SK-N-SH (cell line): ENCODE measurements at regions not wholly inside any gene's neighbourhood (a gene's known extent, or its start where the extent isn't known, plus 50 kb on each side); places are given as distances from the start of the nearest gene placed in this dataset.

Experiments used
- CTCF ChIA-PET: fragments of 300-600, 350-600 bp; formaldehyde crosslinking; extraction: SDS; loops from one replicate; lab custom pipeline; 2021; lab: Yijun Ruan, JAX
- POLR2A ChIA-PET: fragments of 350-600 bp; sonication (Branson Sonifier 250); formaldehyde crosslinking; extraction: SDS; loops from one replicate; lab custom pipeline; 2020; ENCODE audit warnings: antibody characterized with exemption, inconsistent platforms; lab: Yijun Ruan, JAX
- DNase-seq: peaks from one replicate; pipeline ENCODE4 v3.0.0; 2012
- H2AFZ ChIP-seq: fragments of 200-600 bp; sonication (generic); 2 replicates; pipeline ENCODE4 v1.8.1; 2016; ENCODE audit warnings: antibody characterized with exemption, mild to moderate bottlenecking, low read depth
- H3F3A ChIP-seq: fragments of 200-600 bp; sonication (generic); replicated peaks from 2 replicates; pipeline ENCODE3; 2016; ENCODE audit warnings: antibody characterized with exemption, mild to moderate bottlenecking; ENCODE audit not compliant: insufficient read depth
- H3K27ac ChIP-seq, 2 experiments: fragments of 200-500 bp in 1 of 2; fragments of 200-600 bp in 1 of 2; sonication (Bioruptor generic) in 1 of 2; sonication (generic), shearing (Covaris generic) in 1 of 2; 2 replicates each; pipeline versions ENCODE4 v1.5.1 to v1.6.1; 2014 to 2016; ENCODE audit warnings: low read depth in 2 of 2, inconsistent platforms in 1 of 2, low read length in 1 of 2, mild to moderate bottlenecking in 1 of 2, mixed read lengths in 1 of 2
- H3K27me3 ChIP-seq: fragments of 200-600 bp; sonication (generic), shearing (Covaris generic); 2 replicates; pipeline ENCODE4 v1.6.1; 2016; ENCODE audit warnings: mixed run types; ENCODE audit not compliant: insufficient read depth
- H3K36me3 ChIP-seq, 2 experiments: fragments of 200-500 bp in 1 of 2; fragments of 200-600 bp in 1 of 2; sonication (Bioruptor generic) in 1 of 2; sonication (generic) in 1 of 2; replicated peaks in 1 of 2; 2 replicates each; pipeline versions ENCODE3 to v1.5.1; 2014 to 2016; ENCODE audit warnings: low read length in 1 of 2, mild to moderate bottlenecking in 1 of 2; ENCODE audit not compliant: insufficient read depth in 2 of 2, control insufficient read depth in 1 of 2
- H3K4me1 ChIP-seq, 2 experiments: fragments of 200-500 bp in 1 of 2; fragments of 200-600 bp in 1 of 2; sonication (Bioruptor generic) in 1 of 2; sonication (generic), shearing (Covaris generic) in 1 of 2; 2 replicates each; pipeline versions ENCODE4 v1.5.1 to v1.6.1; 2014 to 2016; ENCODE audit warnings: low read depth in 1 of 2, low read length in 1 of 2, mixed run types in 1 of 2; ENCODE audit not compliant: insufficient read depth in 2 of 2, control insufficient read depth in 1 of 2
- H3K4me2 ChIP-seq: fragments of 200-600 bp; sonication (generic), shearing (Covaris generic); 2 replicates; pipeline ENCODE4 v1.6.1; 2017; ENCODE audit warnings: mixed run types
- H3K4me3 ChIP-seq, 2 experiments: fragments of 200-500 bp in 1 of 2; fragments of 200-600 bp in 1 of 2; sonication (Bioruptor generic) in 1 of 2; sonication (generic), shearing (Covaris generic) in 1 of 2; 2 replicates each; pipeline versions ENCODE4 v1.5.1 to v1.8.1; 2014 to 2016; ENCODE audit warnings: low read depth in 2 of 2, inconsistent platforms in 1 of 2, low read length in 1 of 2, mild to moderate bottlenecking in 1 of 2, mixed read lengths in 1 of 2, moderate library complexity in 1 of 2
- H3K79me2 ChIP-seq: fragments of 200-600 bp; sonication (generic); 2 replicates; pipeline ENCODE4 v1.8.1; 2017; ENCODE audit warnings: mild to moderate bottlenecking; ENCODE audit not compliant: insufficient read depth
- H3K9ac ChIP-seq: fragments of 200-600 bp; sonication (generic); 2 replicates; pipeline ENCODE4 v1.6.1; 2017; ENCODE audit warnings: mixed run types
- H3K9me2 ChIP-seq: fragments of 200-600 bp; sonication (generic); 2 replicates; pipeline ENCODE4 v1.6.1; 2017; ENCODE audit warnings: mixed run types
- H3K9me3 ChIP-seq: fragments of 200-600 bp; sonication (generic); 2 replicates; pipeline ENCODE4 v1.6.1; 2017; ENCODE audit warnings: mixed run types, mild to moderate bottlenecking, moderate library complexity
- H4K20me1 ChIP-seq: fragments of 200-600 bp; sonication (generic); 2 replicates; pipeline ENCODE4 v1.6.1; 2017; ENCODE audit warnings: mild to moderate bottlenecking, mixed run types; ENCODE audit not compliant: insufficient read depth
- CHD2 ChIP-seq: fragments of 150-350 bp; IDR thresholded peaks from 2 replicates; pipeline ENCODE4 v1.6.1; 2018; ENCODE audit warnings: low read length; ENCODE audit not compliant: partially characterized antibody
- EP300 ChIP-seq, 2 experiments: IDR thresholded peaks; 2 replicates each; pipeline versions ENCODE4 v1.4.0 to v1.6.1; 2012; ENCODE audit warnings: borderline replicate concordance in 1 of 2, low read depth in 1 of 2, low read length in 1 of 2
- FOSL2 ChIP-seq: IDR thresholded peaks from 2 replicates; pipeline ENCODE4 v1.4.0; 2012; ENCODE audit warnings: low read depth, mild to moderate bottlenecking, moderate library complexity, borderline replicate concordance
- FOXJ3 ChIP-seq: sonication (generic); formaldehyde crosslinking; IDR thresholded peaks from 2 replicates; pipeline ENCODE4 v1.5.1; 2020; ENCODE audit warnings: mild to moderate bottlenecking, missing genetic modification reagents
- GABPA ChIP-seq: IDR thresholded peaks from 2 replicates; pipeline ENCODE4 v1.4.0; 2012; ENCODE audit warnings: low read depth, mild to moderate bottlenecking
- NFIC ChIP-seq: IDR thresholded peaks from 2 replicates; pipeline ENCODE4 v1.4.0; 2012; ENCODE audit warnings: borderline replicate concordance
- NRF1 ChIP-seq: IDR thresholded peaks from 2 replicates; pipeline ENCODE4 v1.6.1; 2012; ENCODE audit warnings: low read depth, mild to moderate bottlenecking, low read length
- RAD21 ChIP-seq: IDR thresholded peaks from 2 replicates; pipeline ENCODE4 v1.6.1; 2012; ENCODE audit warnings: mild to moderate bottlenecking, low read length
- TAF1 ChIP-seq: IDR thresholded peaks from 2 replicates; pipeline ENCODE4 v1.6.1; 2012; ENCODE audit warnings: low read depth, mild to moderate bottlenecking, low read length, moderate library complexity, borderline replicate concordance
- TCF12 ChIP-seq: IDR thresholded peaks from 2 replicates; pipeline ENCODE4 v1.4.0; 2012
- TEAD4 ChIP-seq: IDR thresholded peaks from 2 replicates; pipeline ENCODE4 v1.4.0; 2012; ENCODE audit warnings: mild to moderate bottlenecking, borderline replicate concordance; ENCODE audit not compliant: insufficient read depth
- WGBS: methylation state at CpG from one replicate; pipeline ENCODE4 v1.1.6; 2017; ENCODE audit warnings: low lambda C conversion rate; 5-methylcytosine and 5-hydroxymethylcytosine counted together
- TF ChIP-seq, protein P1 (sequence below): fragments of 150-350 bp; IDR thresholded peaks from 2 replicates; pipeline ENCODE4 v1.6.1; 2017; ENCODE audit warnings: antibody characterized with exemption, low read length, low read depth, borderline replicate concordance
- TF ChIP-seq, protein P2 (sequence below): fragments of 200-600 bp; sonication (generic); IDR thresholded peaks from 2 replicates; pipeline ENCODE4 v1.6.1; 2017; ENCODE audit warnings: antibody characterized with exemption, mild to moderate bottlenecking, moderate library complexity
- TF ChIP-seq, protein P3 (sequence below): IDR thresholded peaks from 2 replicates; pipeline ENCODE4 v1.6.1; 2012; ENCODE audit warnings: mild to moderate bottlenecking, low read depth, low read length, moderate library complexity
- TF ChIP-seq, protein P4 (sequence below): IDR thresholded peaks from 2 replicates; pipeline ENCODE4 v1.4.0; 2012; ENCODE audit warnings: low read depth

DNA sequence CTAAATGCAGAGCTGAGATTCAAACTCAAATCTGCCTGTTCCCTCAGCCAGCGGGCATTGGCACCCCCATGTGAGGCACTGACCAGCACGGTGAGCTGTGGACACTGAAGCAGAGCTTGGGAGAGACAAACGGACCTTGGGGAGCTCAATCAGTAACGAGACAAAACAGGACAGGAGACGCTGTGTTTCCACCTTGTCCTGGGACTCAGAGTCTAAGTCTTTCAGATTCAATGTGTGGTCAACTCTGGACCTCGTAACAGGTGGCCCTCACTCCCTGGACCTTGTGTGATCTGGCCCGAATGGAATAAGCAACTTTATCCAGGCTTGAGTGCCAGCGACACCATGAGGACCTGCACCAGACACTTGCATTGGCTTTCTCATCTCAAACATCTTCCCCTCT is 232.5 kb downstream of the UACA start:
- 83% methylated on average over 8 of the region's 8 CpGs for WGBS

DNA sequence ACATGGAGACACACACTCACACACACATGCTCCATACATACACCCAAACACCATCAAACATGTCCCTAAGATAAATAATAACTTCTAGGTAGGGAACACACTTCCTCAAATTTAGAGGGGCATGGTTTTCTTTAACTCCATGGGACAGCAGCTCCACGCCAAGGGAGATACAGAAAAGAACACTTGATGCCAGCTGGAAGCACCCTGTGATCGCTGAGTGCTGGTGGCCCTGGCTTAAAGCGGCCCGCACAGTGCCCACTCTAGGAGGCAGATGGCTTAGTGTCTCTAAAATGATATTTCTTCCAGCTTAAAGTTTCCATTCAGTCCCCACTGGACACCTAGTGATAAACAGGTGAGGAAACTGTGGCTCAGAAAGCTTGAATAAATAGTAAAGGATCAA is 232.9 kb downstream of the UACA start:
- Histone ChIP-seq H3K4me1 (peaks cover 31 to 32% of the 10 kb centered on the region in 2 experiments; a peak in 3 of 4 replicates), H3K4me2 (no peak overlapping the region), H3K9ac (no peak overlapping the region), H3K79me2 (no peaks in the 10 kb centered on the region), H3K27ac (no peak overlapping the region), H3K9me3 (no peaks in the 10 kb centered on the region), H3K36me3 (no peaks in the 10 kb centered on the region), H3K27me3 (no peaks in the 10 kb centered on the region; the same call in 1 of the 2 replicates), H3K9me2 (no peaks in the 10 kb centered on the region), H4K20me1 (no peaks in the 10 kb centered on the region), H3F3A (peaks cover 5% of the 10 kb centered on the region), H3K4me3 (no peak overlapping the region), H2AFZ (no peak overlapping the region)
- CTCF ChIA-PET, result no interaction called here
- 98% methylated on average over 4 of the region's 4 CpGs for WGBS
- TF ChIP-seq FOSL2 (no peak), CHD2 (no peak), RAD21 (no peak), TCF12 (no peak), TEAD4 (no peak), GABPA (no peak), NRF1 (no peak), NFIC (no peak)
- TF ChIP-seq, protein P1, sequence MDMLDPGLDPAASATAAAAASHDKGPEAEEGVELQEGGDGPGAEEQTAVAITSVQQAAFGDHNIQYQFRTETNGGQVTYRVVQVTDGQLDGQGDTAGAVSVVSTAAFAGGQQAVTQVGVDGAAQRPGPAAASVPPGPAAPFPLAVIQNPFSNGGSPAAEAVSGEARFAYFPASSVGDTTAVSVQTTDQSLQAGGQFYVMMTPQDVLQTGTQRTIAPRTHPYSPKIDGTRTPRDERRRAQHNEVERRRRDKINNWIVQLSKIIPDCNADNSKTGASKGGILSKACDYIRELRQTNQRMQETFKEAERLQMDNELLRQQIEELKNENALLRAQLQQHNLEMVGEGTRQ, result no peak
- TF ChIP-seq, protein P2, sequence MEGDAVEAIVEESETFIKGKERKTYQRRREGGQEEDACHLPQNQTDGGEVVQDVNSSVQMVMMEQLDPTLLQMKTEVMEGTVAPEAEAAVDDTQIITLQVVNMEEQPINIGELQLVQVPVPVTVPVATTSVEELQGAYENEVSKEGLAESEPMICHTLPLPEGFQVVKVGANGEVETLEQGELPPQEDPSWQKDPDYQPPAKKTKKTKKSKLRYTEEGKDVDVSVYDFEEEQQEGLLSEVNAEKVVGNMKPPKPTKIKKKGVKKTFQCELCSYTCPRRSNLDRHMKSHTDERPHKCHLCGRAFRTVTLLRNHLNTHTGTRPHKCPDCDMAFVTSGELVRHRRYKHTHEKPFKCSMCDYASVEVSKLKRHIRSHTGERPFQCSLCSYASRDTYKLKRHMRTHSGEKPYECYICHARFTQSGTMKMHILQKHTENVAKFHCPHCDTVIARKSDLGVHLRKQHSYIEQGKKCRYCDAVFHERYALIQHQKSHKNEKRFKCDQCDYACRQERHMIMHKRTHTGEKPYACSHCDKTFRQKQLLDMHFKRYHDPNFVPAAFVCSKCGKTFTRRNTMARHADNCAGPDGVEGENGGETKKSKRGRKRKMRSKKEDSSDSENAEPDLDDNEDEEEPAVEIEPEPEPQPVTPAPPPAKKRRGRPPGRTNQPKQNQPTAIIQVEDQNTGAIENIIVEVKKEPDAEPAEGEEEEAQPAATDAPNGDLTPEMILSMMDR, result no peak
- TF ChIP-seq, protein P3, sequence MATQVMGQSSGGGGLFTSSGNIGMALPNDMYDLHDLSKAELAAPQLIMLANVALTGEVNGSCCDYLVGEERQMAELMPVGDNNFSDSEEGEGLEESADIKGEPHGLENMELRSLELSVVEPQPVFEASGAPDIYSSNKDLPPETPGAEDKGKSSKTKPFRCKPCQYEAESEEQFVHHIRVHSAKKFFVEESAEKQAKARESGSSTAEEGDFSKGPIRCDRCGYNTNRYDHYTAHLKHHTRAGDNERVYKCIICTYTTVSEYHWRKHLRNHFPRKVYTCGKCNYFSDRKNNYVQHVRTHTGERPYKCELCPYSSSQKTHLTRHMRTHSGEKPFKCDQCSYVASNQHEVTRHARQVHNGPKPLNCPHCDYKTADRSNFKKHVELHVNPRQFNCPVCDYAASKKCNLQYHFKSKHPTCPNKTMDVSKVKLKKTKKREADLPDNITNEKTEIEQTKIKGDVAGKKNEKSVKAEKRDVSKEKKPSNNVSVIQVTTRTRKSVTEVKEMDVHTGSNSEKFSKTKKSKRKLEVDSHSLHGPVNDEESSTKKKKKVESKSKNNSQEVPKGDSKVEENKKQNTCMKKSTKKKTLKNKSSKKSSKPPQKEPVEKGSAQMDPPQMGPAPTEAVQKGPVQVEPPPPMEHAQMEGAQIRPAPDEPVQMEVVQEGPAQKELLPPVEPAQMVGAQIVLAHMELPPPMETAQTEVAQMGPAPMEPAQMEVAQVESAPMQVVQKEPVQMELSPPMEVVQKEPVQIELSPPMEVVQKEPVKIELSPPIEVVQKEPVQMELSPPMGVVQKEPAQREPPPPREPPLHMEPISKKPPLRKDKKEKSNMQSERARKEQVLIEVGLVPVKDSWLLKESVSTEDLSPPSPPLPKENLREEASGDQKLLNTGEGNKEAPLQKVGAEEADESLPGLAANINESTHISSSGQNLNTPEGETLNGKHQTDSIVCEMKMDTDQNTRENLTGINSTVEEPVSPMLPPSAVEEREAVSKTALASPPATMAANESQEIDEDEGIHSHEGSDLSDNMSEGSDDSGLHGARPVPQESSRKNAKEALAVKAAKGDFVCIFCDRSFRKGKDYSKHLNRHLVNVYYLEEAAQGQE, result no peak
- TF ChIP-seq, protein P4, sequence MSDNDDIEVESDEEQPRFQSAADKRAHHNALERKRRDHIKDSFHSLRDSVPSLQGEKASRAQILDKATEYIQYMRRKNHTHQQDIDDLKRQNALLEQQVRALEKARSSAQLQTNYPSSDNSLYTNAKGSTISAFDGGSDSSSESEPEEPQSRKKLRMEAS, result no peak
- POLR2A ChIA-PET, result no interaction called here
- no peak for DNase-seq

More for the DNA sequence above, 232.5 kb downstream of the UACA start:
- Histone ChIP-seq H3K27me3 (no peaks in the 10 kb centered on the region; the same call in 1 of the 2 replicates), H3K27ac (no peak overlapping the region), H3K4me3 (no peak overlapping the region), H3F3A (peaks cover 5% of the 10 kb centered on the region), H3K9ac (no peak overlapping the region), H3K4me2 (no peak overlapping the region), H3K9me3 (no peaks in the 10 kb centered on the region), H3K4me1 (peaks cover 27 to 28% of the 10 kb centered on the region in 2 experiments; a peak in 3 of 4 replicates), H3K36me3 (no peaks in the 10 kb centered on the region), H2AFZ (no peak overlapping the region), H3K79me2 (no peaks in the 10 kb centered on the region), H4K20me1 (no peaks in the 10 kb centered on the region), H3K9me2 (no peaks in the 10 kb centered on the region)
- POLR2A ChIA-PET, result no interaction called here
- CTCF ChIA-PET, result interaction anchor here (1.0 kb wide), 1 partner anchor 8 kb away, joined by 3 read pairs; no protein-coding TSS in a partner anchor
- no peak for DNase-seq
- TF ChIP-seq FOXJ3 (CRISPR knock-in tag) (no peak), TAF1 (no peak), EP300 (IDR thresholded peaks at IDR 0.05; ENCODE audit: borderline replicate concordance in 1 of 2, low read depth in 1 of 2, low read length in 1 of 2) (no peak)
- TF ChIP-seq, protein P3, result no peak
